GM12878 (cell line): ENCODE measurements at regions not wholly inside any gene's neighbourhood (a gene's known extent, or its start where the extent isn't known, plus 50 kb on each side); places are given as distances from the start of the nearest gene placed in this dataset.

Source experiments
- ATAC-seq: fragments of 200-7000 bp; cut with Tn5 transposase; 3 replicates; pipeline ENCODE4 v1.9.1; 2020; ENCODE audit warnings: mild to moderate bottlenecking, moderate library complexity
- BruUV-seq: library from RNA; stranded (reverse); fragments of 400-500 nt; replicated peaks from 2 replicates; lab custom pipeline; 2021; lab: Mats Ljungman, UMichigan
- CTCF ChIA-PET: fragments of 300-600 bp; sonication (Branson Sonifier 250); formaldehyde crosslinking; extraction: SDS; loops from one replicate; lab custom pipeline; 2021; ENCODE audit warnings: inconsistent platforms; lab: Yijun Ruan, JAX
- POLR2A ChIA-PET: fragments of 350-600 bp; formaldehyde crosslinking; extraction: SDS; loops from one replicate; lab custom pipeline; 2021; ENCODE audit warnings: inconsistent platforms; lab: Charles Lee
- RAD21 ChIA-PET: fragments of 300-600 bp; sonication (Branson Sonifier 250); formaldehyde crosslinking; loops from one replicate; lab custom pipeline; 2023; ENCODE audit warnings: antibody characterized with exemption; ENCODE audit not compliant: unreplicated experiment; lab: Charles Lee
- SMC1A ChIA-PET: fragments of 300-600 bp; sonication (Branson Sonifier 250); formaldehyde crosslinking; loops from one replicate; lab custom pipeline; 2023; ENCODE audit not compliant: unreplicated experiment, uncharacterized antibody; lab: Charles Lee
- DNase-seq: peaks from one replicate; pipeline ENCODE4 v3.0.0-alpha.2; 2011; ENCODE audit warnings: low read depth, low spot score
- FAIRE-seq: peaks from 3 replicates; lab custom pipeline; 2011; peaks lifted over from hg19 to GRCh38; lab: Jason Lieb, UNC
- H2AFZ ChIP-seq: 2 replicates; pipeline ENCODE4 v1.6.0; 2011; ENCODE audit warnings: low read depth, low read length, control low read depth; ENCODE audit not compliant: control insufficient read depth
- H3K27ac ChIP-seq: 2 replicates; pipeline ENCODE4 v1.5.1; 2011; ENCODE audit warnings: control low read depth; ENCODE audit not compliant: control insufficient read depth, insufficient read depth
- H3K27me3 ChIP-seq, 2 experiments: replicated peaks in 1 of 2; 2 replicates each; pipeline versions ENCODE4 v1.6.0 to v1.6.1; 2011; ENCODE audit warnings: low read length in 1 of 2; ENCODE audit not compliant: control insufficient read depth in 2 of 2, insufficient read depth in 2 of 2
- H3K36me3 ChIP-seq, 2 experiments: 2 replicates each; pipeline ENCODE4 v1.5.1; 2011; ENCODE audit warnings: low read length in 1 of 2; ENCODE audit not compliant: control insufficient read depth in 2 of 2, insufficient read depth in 2 of 2
- H3K4me1 ChIP-seq: 2 replicates; pipeline ENCODE4 v1.6.1; 2011; ENCODE audit warnings: mild to moderate bottlenecking, low read length, moderate library complexity, mixed read lengths; ENCODE audit not compliant: control insufficient read depth, insufficient read depth
- H3K4me2 ChIP-seq: 2 replicates; pipeline ENCODE4 v1.6.0; 2011; ENCODE audit warnings: control low read depth; ENCODE audit not compliant: control insufficient read depth, insufficient read depth
- H3K4me3 ChIP-seq: fragments of 200-600 bp; sonication (generic); 2 replicates; pipeline ENCODE4 v1.5.1; 2016
- H3K79me2 ChIP-seq: 2 replicates; pipeline ENCODE4 v1.6.0; 2011; ENCODE audit warnings: low read length; ENCODE audit not compliant: control insufficient read depth, insufficient read depth
- H3K9ac ChIP-seq: 2 replicates; pipeline ENCODE4 v1.8.0; 2011; ENCODE audit warnings: low read length, control low read depth, mixed read lengths; ENCODE audit not compliant: control insufficient read depth, insufficient read depth
- H3K9me3 ChIP-seq: replicated peaks from 3 replicates; pipeline ENCODE4 v1.5.1; 2011; ENCODE audit warnings: mild to moderate bottlenecking, low read length; ENCODE audit not compliant: control insufficient read depth, insufficient read depth
- H4K20me1 ChIP-seq: 2 replicates; pipeline ENCODE4 v1.6.0; 2011; ENCODE audit not compliant: control insufficient read depth, insufficient read depth
- CTCF ChIP-seq, 3 experiments: IDR thresholded peaks in 2 of 3; conservative IDR thresholded peaks in 1 of 3; 2 replicates each; pipeline ENCODE4 v1.5.1; 2011; ENCODE audit warnings: low read depth in 3 of 3, low read length in 3 of 3, mild to moderate bottlenecking in 3 of 3, control low read depth in 2 of 3, moderate library complexity in 2 of 3, inconsistent platforms in 1 of 3, mixed read lengths in 1 of 3; ENCODE audit not compliant: control insufficient read depth in 2 of 3, insufficient read depth in 1 of 3; ENCODE audit errors: extremely low read depth in 1 of 3
- HSF1 ChIP-seq: fragments of 150-350 bp; IDR thresholded peaks from 2 replicates; pipeline ENCODE4 v1.6.1; 2014; ENCODE audit warnings: mild to moderate bottlenecking, low read depth, low read length
- NFXL1 ChIP-seq: fragments of 450-650 bp; IDR thresholded peaks from 2 replicates; pipeline ENCODE4 v1.6.1; 2017; ENCODE audit warnings: antibody characterized with exemption, mild to moderate bottlenecking, borderline replicate concordance
- ZBTB11 ChIP-seq: fragments of 450-650 bp; formaldehyde crosslinking; IDR thresholded peaks from 2 replicates; pipeline ENCODE4 v1.5.0; 2022; ENCODE audit warnings: mild to moderate bottlenecking, missing genetic modification characterization
- in situ Hi-C: fragments of 300-500 bp; cut with MboI; formaldehyde crosslinking; loops from 9 replicates; pipeline ENCODE4 v1.14.3; 2018; ENCODE audit warnings: mixed read lengths
- intact Hi-C: fragments of 100-400 bp; cut with micrococcal nuclease; formaldehyde crosslinking; loops from one replicate; pipeline ENCODE4 v1.14.2; 2022; ENCODE audit not compliant: unreplicated experiment

- ATAC-seq, result peak; percentile 73
- FAIRE-seq, result no peak
- Histone ChIP-seq H3K9me3 (no peaks in the 10 kb centered on the region), H3K27ac (no peak overlapping the region), H3K4me1 (no peaks in the 10 kb centered on the region), H4K20me1 (no peaks in the 10 kb centered on the region), H3K4me3 (no peak overlapping the region), H3K27me3 (no peaks in the 10 kb centered on the region), H3K9ac (no peak overlapping the region), H3K4me2 (no peak overlapping the region), H3K36me3 (no peaks in the 10 kb centered on the region), H2AFZ (no peak overlapping the region), H3K79me2 (no peaks in the 10 kb centered on the region)
- no peak for DNase-seq
- RAD21 ChIA-PET, result interaction anchor here (0.6 to 2.2 kb wide), 2 partner anchors 9 to 50 kb away, joined by 5 to 6 read pairs; no protein-coding TSS in a partner anchor
- POLR2A ChIA-PET, result no interaction called here
- TF ChIP-seq ZBTB11, result no peak
- peak in 2 of 3 experiments; percentile 13 to 19; a peak in 1 of 6 replicates for TF ChIP-seq CTCF (IDR thresholded peaks at IDR 0.05 in 2 of 3, conservative IDR thresholded peaks at IDR 0.05 in 1 of 3; ENCODE audit: control insufficient read depth in 2 of 3, extremely low read depth in 1 of 3, insufficient read depth in 1 of 3, low read depth in 3 of 3, low read length in 3 of 3)
- TF ChIP-seq NFXL1, result no peak
- no peak for TF ChIP-seq HSF1
- CTCF ChIA-PET, result interaction anchor here (0.6 to 1.5 kb wide), 5 partner anchors 9 to 245 kb away, joined by 3 to 4 read pairs (median 4); no protein-coding TSS in a partner anchor
- in situ Hi-C loops, result no loop called here
- SMC1A ChIA-PET, result no interaction called here
- BruUV-seq, result no TSS peak
- intact Hi-C loops, result no loop called here
These were observed 55.6 kb upstream of the TBC1D5 start for GRCh38 chr3:17798000-17798399.
